A673 (cell line): ENCODE measurements at regions not wholly inside any gene's neighbourhood (a gene's known extent, or its start where the extent isn't known, plus 50 kb on each side); places are given as distances from the start of the nearest gene placed in this dataset.

ENCODE experiments used
- BruUV-seq: library from RNA; stranded (reverse); fragments of 400-500 nt; replicated peaks from 2 replicates; lab custom pipeline; 2021; lab: Mats Ljungman, UMichigan
- CTCF ChIA-PET: fragments of 300-600 bp; sonication (Branson Sonifier 250); formaldehyde crosslinking; loops from one replicate; lab custom pipeline; 2022; ENCODE audit warnings: antibody characterized with exemption; lab: Charles Lee
- POLR2A ChIA-PET: fragments of 300-600 bp; sonication (Branson Sonifier 250); formaldehyde crosslinking; loops from one replicate; lab custom pipeline; 2022; ENCODE audit warnings: antibody characterized with exemption; ENCODE audit not compliant: low non-redundant PET; lab: Charles Lee
- DNase-seq: peaks from one replicate; pipeline ENCODE4 v3.0.0-alpha.2; 2015; ENCODE audit warnings: low spot score
- H3K27ac ChIP-seq: fragments of 200-600 bp; sonication (generic); 2 replicates; pipeline ENCODE4 v1.5.1; 2016; ENCODE audit warnings: mixed run types, low read depth, mild to moderate bottlenecking, mixed read lengths, antibody characterized with exemption, low read length; ENCODE audit not compliant: poor library complexity, severe bottlenecking
- H3K27me3 ChIP-seq: fragments of 200-600 bp; sonication (generic); replicated peaks from 2 replicates; pipeline ENCODE4 v1.6.1; 2017; ENCODE audit warnings: mixed run types, low read depth, mild to moderate bottlenecking, mixed read lengths, antibody characterized with exemption, low read length; ENCODE audit not compliant: insufficient read depth, poor library complexity
- H3K36me3 ChIP-seq: fragments of 200-600 bp; sonication (generic); 2 replicates; pipeline ENCODE4 v1.6.1; 2016; ENCODE audit warnings: mixed run types, mild to moderate bottlenecking, mixed read lengths, antibody characterized with exemption, low read length; ENCODE audit not compliant: insufficient read depth, poor library complexity, severe bottlenecking
- H3K4me1 ChIP-seq: fragments of 200-600 bp; sonication (generic); 2 replicates; pipeline ENCODE4 v1.6.1; 2017; ENCODE audit warnings: mixed run types, mild to moderate bottlenecking, mixed read lengths, antibody characterized with exemption, low read length; ENCODE audit not compliant: insufficient read depth, poor library complexity, severe bottlenecking
- H3K4me3 ChIP-seq: fragments of 200-600 bp; sonication (generic); 2 replicates; pipeline ENCODE4 v1.5.1; 2016; ENCODE audit warnings: low read depth, mixed run types, mild to moderate bottlenecking, mixed read lengths, low read length; ENCODE audit not compliant: poor library complexity, severe bottlenecking
- H3K9me3 ChIP-seq: fragments of 200-600 bp; sonication (generic); 2 replicates; pipeline ENCODE4 v1.6.1; 2016; ENCODE audit warnings: mixed run types, low read depth, mild to moderate bottlenecking, mixed read lengths, antibody characterized with exemption, low read length; ENCODE audit not compliant: poor library complexity, severe bottlenecking
- CTCF ChIP-seq: fragments of 300-800, 200-600 bp; sonication (generic); conservative IDR thresholded peaks from 2 replicates; pipeline ENCODE4 v1.5.1; 2017; ENCODE audit warnings: low read depth, mild to moderate bottlenecking, antibody characterized with exemption, low read length, moderate library complexity, mixed read lengths
- EZH2 ChIP-seq: fragments of 200-600 bp; sonication (generic); IDR thresholded peaks from 2 replicates; pipeline ENCODE4 v1.6.1; 2017; ENCODE audit warnings: borderline replicate concordance, low read depth, mild to moderate bottlenecking, mixed read lengths, antibody characterized with exemption, low read length; ENCODE audit not compliant: poor library complexity, severe bottlenecking
- intact Hi-C: fragments of 100-400 bp; cut with micrococcal nuclease; formaldehyde crosslinking; loops from one replicate; pipeline ENCODE4 v1.10.0; 2022; ENCODE audit not compliant: unreplicated experiment

DNA sequence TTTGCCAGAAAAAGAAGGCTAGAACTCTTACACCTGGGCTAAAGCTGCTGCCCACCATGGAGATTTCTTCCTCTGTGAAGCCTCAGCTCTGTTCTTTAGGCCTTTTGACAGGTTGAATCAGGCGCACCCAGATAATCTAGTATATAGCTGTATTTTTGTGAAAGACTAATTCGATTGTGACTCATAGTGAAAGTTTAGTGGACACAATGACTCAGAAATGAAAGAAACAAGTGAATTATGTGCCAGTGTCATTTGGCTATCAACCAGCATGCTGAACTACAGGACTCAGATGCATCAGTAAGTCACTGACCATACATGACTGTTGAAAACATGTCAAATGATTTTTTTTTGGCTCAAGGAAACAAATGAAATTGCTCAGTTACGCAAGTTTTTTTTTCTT lies 425.4 kb downstream of the SLITRK2 start:
- TF ChIP-seq CTCF (no peak), EZH2 (no peak)
- Histone ChIP-seq H3K27me3 (no peaks in the 10 kb centered on the region), H3K27ac (no peak overlapping the region), H3K9me3 (peaks cover 12% of the 10 kb centered on the region), H3K4me3 (no peak overlapping the region), H3K36me3 (no peaks in the 10 kb centered on the region), H3K4me1 (no peaks in the 10 kb centered on the region)
- CTCF ChIA-PET: no interaction called here
- no peak for DNase-seq
- BruUV-seq: no TSS peak
- POLR2A ChIA-PET: no interaction called here
- intact Hi-C loops: no loop called here

DNA sequence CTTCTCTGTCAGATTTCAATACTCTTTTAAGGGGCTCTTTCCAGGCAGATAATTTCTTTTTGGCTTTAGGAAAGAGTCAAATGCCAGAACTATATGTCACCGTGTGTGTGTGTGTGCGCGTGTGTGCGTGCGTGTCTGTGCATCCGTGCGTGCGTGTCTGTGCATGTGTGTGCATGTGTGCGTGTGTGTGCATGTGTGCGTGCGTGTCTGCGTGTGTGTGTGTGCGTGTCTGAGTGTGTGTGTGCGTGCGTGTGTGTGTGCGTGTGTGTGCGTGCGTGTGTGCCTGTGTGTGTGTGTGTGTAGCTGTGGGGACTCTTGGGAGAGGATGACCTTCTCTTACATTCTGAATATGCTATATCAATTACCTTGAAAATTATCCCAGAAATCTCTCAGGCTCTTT lies 441.6 kb downstream of the SLITRK2 start:
- no TSS peak for BruUV-seq
- Histone ChIP-seq H3K27ac (no peak overlapping the region), H3K4me1 (no peaks in the 10 kb centered on the region), H3K36me3 (no peaks in the 10 kb centered on the region), H3K4me3 (no peak overlapping the region), H3K27me3 (no peaks in the 10 kb centered on the region), H3K9me3 (peaks cover 7% of the 10 kb centered on the region)
- ChIA-PET CTCF (no interaction called here), POLR2A (no interaction called here)
- intact Hi-C loops: no loop called here
- no peak for TF ChIP-seq CTCF
- no peak for TF ChIP-seq EZH2
- no peak for DNase-seq

- ChIA-PET CTCF (no interaction called here), POLR2A (no interaction called here)
- H3K27ac ChIP-seq: no peak overlapping the region
- intact Hi-C loops: no loop called here
- H3K9me3 ChIP-seq: peaks cover 4% of the 10 kb centered on the region
- H3K36me3 ChIP-seq: no peaks in the 10 kb centered on the region
- H3K4me1 ChIP-seq: no peaks in the 10 kb centered on the region
- H3K4me3 ChIP-seq: no peak overlapping the region
- DNase-seq: no peak
- no TSS peak for BruUV-seq
- H3K27me3 ChIP-seq: no peaks in the 10 kb centered on the region
- TF ChIP-seq EZH2 (no peak), CTCF (no peak)
Observed at GRCh38 chrX:146264763-146265375, 447.2 kb downstream of the SLITRK2 start.
